ENCODE measurements at regions not wholly inside any gene's neighbourhood (a gene's known extent, or its start where the extent isn't known, plus 50 kb on each side); places are given as distances from the start of the nearest gene placed in this dataset.

DNA sequence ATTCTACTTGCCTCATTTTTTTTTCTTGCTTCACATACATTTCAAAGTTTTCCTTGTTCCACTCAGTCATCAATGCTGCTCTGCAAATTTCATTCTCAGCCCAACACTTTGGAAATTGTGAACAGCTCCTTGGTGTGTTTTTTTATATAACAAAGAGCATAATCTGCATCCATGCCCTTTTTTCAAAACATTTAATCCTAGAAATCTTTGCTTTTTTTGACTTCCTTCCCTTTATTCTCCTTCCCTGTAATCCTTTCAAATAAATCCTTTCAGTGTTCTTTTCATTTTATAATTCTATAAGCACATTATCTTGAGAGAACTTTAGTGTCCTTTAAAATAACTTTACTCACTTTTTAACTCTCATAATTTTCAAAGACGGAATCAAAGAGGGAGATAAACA is 1150.8 kb downstream of the SI start:
- DNase-seq: no peak

DNA sequence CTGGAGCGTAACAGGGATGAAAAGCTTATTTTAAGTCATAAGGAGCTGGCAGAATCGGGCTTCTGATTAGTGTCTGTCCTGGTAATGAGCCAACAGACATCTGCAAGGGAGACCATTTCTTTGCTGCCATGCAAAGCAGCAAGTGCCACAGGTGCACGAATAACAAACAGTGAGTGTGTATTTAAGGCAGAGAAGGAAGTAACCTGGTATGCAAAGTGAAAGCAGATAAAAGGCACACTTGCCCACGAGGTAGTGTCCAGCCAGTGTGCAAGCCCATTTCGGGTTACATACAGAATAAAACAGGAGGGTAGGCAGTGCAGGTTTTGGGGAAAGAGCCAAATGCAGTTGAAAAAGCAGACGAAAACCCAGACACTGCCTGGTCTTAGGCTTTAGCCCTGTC is 1153.7 kb downstream of the SI start:
- DNase-seq: no peak

GRCh38 chr3:163919154-163919553 is 1159.1 kb downstream of the SI start:
- no peak for DNase-seq

GRCh38 chr3:163916596-163917560 is 1161.4 kb downstream of the SI start:
- peak in 1 of 2 experiments; percentile 9 for DNase-seq

DNA sequence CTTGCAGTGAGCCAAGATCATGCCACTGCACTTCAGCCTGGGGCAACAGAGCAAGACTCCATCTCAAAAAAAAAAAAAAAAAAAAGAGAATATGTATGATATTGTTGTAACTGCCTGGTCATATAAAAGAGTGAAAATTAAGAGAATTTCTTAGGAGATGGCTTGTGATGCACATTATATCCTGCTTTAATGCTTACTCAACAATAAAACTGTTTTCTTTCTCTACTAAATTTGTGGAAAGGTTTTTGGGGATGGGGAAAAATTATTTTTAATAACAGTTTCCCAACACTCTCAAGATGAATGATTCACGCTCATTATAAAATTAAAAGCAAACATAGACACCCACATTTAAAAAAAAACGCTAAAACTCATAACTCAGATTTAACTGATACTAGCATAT is 1163.0 kb downstream of the SI start:
- no peak for DNase-seq

DNA sequence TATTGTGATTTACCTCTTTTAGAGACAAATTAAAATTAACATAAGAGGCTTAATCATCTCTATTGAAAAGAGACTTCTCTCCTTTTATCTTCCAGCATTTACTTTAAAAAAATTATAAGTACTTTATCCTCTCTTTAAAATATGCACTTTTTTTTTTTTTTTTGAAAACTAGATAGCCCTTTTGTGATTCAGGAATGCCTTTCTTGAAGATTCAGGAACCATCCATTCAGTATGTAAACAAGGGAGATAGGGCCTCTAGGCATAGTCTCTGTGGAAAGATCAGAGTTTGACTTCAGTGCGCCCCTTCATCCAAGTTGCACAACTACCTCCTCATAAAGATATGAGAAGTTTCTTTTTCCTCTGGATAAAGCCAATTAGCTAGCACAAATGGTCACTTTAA is 1163.7 kb downstream of the SI start:
- DNase-seq: no peak

- DNase-seq: no peak
Observed at GRCh38 chr3:163891771-163892170, 1186.5 kb downstream of the SI start.

DNA sequence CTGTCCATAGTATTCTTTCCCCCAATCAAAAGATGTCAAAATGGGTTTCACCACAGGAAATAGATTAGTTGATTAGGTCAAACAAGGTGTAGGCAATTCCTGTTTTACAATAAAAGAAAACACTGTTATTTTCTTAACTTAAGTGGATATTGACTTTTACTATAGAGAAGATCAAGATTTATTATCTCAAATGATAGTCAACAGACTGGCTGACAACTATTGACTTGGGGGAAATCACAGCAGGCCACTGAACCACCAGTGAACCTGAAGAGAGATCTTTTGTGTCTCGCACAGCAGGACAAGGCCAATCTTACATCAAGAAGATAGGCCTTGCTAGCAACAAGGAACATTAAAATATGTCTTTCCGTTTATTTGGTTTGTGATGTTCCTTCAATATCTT is 1187.6 kb downstream of the SI start:
- DNase-seq: no peak

DNA sequence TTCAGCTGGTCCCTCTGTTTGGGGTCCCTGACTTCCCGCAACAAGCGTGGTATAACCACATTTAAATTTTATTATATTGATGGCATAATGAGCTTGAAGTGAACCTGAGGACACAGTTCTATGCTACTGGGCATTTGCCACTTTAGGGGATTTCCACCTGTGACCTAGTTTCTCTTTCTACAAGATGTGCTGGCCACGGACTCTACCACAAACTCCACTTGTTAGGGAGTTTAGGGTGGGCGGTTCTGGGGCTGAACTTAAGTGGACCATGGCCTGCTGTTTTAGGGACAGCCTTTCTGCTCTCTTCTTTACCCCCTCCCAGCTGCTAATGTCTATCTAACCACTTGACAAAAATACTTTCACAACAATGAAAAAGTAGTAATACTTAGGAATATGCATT is 1199.1 kb downstream of the SI start:
- no peak for DNase-seq

DNA sequence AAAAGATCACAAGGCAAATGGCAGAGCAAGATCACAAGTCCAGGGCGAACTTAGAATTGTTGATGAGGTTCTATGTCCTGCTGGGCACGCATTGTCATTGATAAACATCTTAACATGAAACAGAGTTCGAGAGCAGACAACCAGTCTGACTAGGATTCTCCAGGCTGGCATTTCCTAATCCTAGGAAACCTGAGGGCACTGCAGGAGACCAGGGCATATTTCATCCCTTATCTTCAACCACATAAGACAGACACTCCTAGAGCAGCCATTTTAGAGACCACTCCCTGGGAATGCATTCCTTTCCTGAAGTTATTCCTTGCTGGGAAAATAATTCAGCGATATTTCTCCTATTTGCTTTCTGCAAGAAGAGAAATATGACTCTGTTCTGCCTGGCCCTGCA is 1199.9 kb downstream of the SI start:
- no peak for DNase-seq

- no peak for DNase-seq
Observed at GRCh38 chr3:163877805-163878204, 1200.5 kb downstream of the SI start.

- DNase-seq: no peak
Observed at GRCh38 chr3:163863146-163863545, 1215.2 kb downstream of the SI start.

- no peak for DNase-seq
Observed at GRCh38 chr3:163852233-163852632, 1226.1 kb downstream of the SI start.

DNA sequence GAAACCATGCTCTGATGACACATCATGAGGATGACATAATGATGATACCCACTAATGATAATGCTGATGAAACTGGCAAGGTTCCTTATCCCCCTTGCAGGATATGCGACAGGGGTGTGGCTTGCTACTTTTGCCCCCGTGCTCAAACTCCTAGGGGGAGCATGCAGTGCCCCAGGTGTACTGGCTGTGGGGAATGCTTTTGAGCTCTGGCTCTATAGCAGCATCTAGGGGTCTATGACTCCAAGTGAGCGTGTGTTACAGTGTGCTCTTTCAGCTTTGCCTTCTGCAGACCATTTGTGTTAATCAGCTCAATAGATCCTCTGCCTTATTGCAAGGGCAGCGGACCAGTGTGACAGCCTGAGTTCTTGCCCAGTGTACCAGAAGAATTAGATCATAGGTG is 1239.5 kb downstream of the SI start:
- DNase-seq: no peak

- no peak for DNase-seq
Observed at GRCh38 chr3:163832547-163832946, 1245.7 kb downstream of the SI start.

GRCh38 chr3:163821841-163822240 is 1256.5 kb downstream of the SI start:
- DNase-seq: peak in 1 of 2 experiments; percentile 15

DNA sequence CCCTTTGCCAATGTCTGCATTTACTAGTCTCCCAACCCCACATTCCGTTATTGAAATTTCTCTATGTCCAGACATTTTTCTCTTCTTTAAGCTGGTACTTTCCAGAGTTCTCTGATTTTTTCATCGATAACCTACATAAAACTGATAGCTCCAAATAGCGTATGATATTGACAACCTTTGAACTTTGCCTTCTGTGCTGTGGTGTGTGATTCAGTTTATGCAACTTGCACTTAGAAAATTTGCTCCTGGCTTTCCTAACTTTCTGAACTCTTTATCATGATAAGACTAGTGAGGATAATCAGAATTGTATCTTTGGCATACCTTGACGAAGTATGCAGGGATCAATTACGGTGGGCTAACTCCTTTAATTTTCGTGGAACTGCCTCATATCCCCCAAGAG is 1261.3 kb downstream of the SI start:
- DNase-seq: no peak

DNA sequence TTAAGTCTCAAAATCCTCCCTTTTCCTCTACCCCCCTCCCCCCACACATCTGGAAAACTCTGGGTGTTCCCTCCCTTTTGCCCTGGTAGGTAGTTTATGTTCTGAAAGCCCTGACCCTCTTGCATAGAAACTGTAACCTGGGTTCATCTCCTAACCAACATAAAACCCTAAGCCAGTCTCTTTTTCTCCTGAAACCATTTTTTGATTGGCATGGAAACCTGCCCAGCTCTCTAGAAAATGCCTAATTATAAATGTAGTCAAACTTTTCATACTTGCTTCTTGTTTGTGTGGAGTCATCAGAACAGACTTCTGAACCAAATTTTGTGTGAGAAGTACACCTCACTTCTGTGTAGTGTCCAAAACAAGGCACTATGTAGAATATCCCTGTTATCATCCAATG is 1264.4 kb downstream of the SI start:
- DNase-seq: no peak

DNA sequence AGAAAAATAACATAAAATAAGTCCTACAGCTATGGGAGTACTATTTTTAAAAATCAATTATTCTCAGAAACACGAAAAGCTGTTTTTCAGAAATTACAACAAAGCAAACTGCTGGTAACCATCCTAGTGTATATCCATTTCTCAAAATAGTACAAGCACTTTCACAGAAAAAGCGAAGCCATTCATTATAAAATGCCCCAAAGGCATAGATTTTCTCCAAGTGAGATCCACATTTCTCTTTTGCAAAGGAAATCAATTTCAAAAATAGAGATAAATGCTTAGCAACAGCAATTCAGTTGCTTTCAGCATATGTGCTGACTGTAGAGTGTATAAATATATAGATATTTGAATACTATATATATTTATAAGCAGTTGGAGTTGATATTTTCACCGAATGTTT is 1266.3 kb downstream of the SI start:
- no peak for DNase-seq

- no peak for DNase-seq
Observed at GRCh38 chr3:163809540-163809993, 1268.7 kb downstream of the SI start.

- no peak for DNase-seq
Observed at GRCh38 chr3:163786416-163786815, 1291.9 kb downstream of the SI start.

DNA sequence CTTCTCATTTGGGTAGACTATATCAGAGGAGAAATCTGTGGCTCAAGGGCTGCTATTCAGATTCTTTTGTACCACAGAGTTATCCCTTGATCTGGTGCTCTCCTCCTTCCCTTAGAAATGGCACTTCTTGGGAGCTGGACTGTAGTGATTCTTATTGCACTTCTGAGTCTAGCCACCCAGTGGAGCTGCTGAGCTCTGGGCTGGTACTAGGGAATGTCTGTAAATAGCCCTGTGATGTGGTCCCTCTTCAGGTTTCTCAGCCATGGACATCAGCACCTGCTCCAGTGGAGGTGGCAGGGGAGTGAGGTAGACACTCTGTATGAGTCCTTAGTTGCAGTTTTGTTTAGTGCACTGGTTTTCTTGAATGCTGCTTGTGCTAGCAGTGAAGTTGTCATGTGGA is 1292.6 kb downstream of the SI start:
- peak in 1 of 2 experiments; percentile 5 for DNase-seq

DNA sequence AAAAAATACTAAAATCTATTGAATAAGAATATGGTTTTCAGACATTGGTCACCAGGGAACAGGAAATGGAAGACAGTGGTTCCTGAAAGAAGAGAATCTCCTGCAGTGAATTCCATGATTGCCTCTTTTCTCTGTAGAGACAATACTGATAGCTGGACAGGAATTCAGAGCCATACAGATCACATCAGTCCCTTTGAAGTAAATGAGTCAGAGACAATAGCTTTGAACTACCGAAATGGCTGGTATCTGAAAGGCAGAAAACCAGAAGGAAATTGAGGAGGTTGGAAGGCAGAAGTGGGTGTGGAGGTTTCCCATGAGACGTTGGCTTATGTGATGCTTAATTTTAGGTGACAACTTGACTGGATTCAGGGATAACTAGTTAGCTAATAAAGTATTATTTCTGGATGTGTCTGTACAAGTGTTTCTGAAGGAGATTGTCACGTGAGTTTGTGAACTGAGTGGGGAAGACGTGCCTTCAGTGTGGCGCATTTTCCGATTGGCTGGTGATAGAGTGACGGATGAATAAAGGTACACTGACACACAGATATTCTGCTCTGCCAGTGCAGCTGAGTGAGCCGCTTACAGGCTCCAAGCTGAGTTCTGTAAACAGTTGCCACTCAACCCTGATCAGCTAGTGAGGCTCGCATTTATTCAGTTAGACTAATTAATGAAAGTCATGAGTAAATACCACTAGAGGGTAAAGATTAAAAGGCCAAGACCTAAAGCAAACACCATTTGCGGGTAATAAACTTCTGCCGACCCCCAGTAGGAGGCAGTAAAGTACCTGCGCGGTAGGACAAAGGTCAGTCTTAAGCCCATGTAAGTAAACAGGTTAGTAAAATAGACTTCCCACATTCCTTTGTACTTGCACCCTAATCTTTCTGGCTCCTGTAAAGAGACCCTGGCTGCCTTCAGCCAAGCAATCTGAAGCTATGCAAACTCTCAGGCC is 1298.6 kb downstream of the SI start:
- no peak for DNase-seq

DNA sequence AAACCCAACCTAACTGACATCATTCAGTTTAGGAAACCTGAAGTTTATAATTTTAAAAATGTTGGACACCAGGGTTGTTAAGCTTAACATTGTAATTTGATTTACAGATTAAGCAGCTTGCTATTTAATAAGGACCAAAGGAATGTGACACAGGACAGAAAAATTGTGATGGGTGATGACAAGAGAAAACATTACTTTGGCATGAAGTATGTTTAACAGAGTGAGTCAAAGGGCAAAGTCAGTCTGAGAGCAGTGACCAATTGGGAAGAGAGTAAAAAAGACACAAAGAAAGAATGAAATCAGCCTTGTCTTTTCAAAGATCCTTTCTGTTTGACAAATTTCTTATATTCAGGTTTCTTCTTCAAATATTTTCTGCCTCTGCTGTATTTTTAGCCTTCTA is 1301.6 kb downstream of the SI start:
- no peak for DNase-seq

Measured in SW 1271 (cell line).